ENCODE measurements at regions not wholly inside any gene's neighbourhood (a gene's known extent, or its start where the extent isn't known, plus 50 kb on each side); places are given as distances from the start of the nearest gene placed in this dataset.

GRCh38 chr6:37119387-37119886, 50.5 kb upstream of the PIM1 start:
- no peak for TF ChIP-seq ZBTB1 (tag by site-specific recombination; IDR thresholded peaks at IDR 0.05)
- TF ChIP-seq ZNF514 (tag by site-specific recombination; IDR thresholded peaks at IDR 0.05) = no peak
- TF ChIP-seq ZNF112 (tag by site-specific recombination; IDR thresholded peaks at IDR 0.05) = no peak
- no peak for TF ChIP-seq ZNF670 (tag by site-specific recombination; IDR thresholded peaks at IDR 0.05; ENCODE audit: low read depth)
- no peak for TF ChIP-seq ZNF239 (tag by site-specific recombination; IDR thresholded peaks at IDR 0.05)
- TF ChIP-seq ZNF549 (tag by site-specific recombination; IDR thresholded peaks at IDR 0.05) = no peak
- TF ChIP-seq GLIS2 (tag by site-specific recombination; IDR thresholded peaks at IDR 0.05) = no peak
- TF ChIP-seq ZNF658 (tag by site-specific recombination; IDR thresholded peaks at IDR 0.05) = no peak
- no peak for TF ChIP-seq ZNF48 (tag by site-specific recombination; IDR thresholded peaks at IDR 0.05)
- TF ChIP-seq ZNF488 (tag by site-specific recombination; IDR thresholded peaks at IDR 0.05) = no peak
- TF ChIP-seq ZNF560 (tag by site-specific recombination; IDR thresholded peaks at IDR 0.05; ENCODE audit: borderline replicate concordance) = no peak
- TF ChIP-seq, protein P1, sequence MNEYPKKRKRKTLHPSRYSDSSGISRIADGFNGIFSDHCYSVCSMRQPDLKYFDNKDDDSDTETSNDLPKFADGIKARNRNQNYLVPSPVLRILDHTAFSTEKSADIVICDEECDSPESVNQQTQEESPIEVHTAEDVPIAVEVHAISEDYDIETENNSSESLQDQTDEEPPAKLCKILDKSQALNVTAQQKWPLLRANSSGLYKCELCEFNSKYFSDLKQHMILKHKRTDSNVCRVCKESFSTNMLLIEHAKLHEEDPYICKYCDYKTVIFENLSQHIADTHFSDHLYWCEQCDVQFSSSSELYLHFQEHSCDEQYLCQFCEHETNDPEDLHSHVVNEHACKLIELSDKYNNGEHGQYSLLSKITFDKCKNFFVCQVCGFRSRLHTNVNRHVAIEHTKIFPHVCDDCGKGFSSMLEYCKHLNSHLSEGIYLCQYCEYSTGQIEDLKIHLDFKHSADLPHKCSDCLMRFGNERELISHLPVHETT (tag by site-specific recombination; IDR thresholded peaks at IDR 0.05) = no peak
- TF ChIP-seq SCRT2 (tag by site-specific recombination; IDR thresholded peaks at IDR 0.05) = no peak
- no peak for TF ChIP-seq BCL11B (tag by site-specific recombination; IDR thresholded peaks at IDR 0.05; ENCODE audit: low read depth)
- no peak for TF ChIP-seq ZNF404 (tag by site-specific recombination; IDR thresholded peaks at IDR 0.05)
- no peak for TF ChIP-seq GLI2 (tag by site-specific recombination; IDR thresholded peaks at IDR 0.05; ENCODE audit: borderline replicate concordance, low read depth)
- no peak for TF ChIP-seq ZNF223 (tag by site-specific recombination; IDR thresholded peaks at IDR 0.05)
- TF ChIP-seq ZBTB49 (tag by site-specific recombination; IDR thresholded peaks at IDR 0.05; ENCODE audit: low read depth) = no peak
- no peak for TF ChIP-seq YY1 (tag by site-specific recombination; IDR thresholded peaks at IDR 0.05)
- no peak for TF ChIP-seq ZFP37 (tag by site-specific recombination; IDR thresholded peaks at IDR 0.05)
- Histone ChIP-seq H3K27ac (ENCODE audit: extremely low read depth, low read depth, low read length) (no peak overlapping the region), H3K4me1 (ENCODE audit: control insufficient read depth, insufficient read depth, low read length) (no peaks in the 10 kb centered on the region), H3K36me3 (ENCODE audit: control insufficient read depth in 2 of 2, insufficient read depth in 1 of 2, low read length in 2 of 2) (no peaks in the 10 kb centered on the region), H3K4me3 (ENCODE audit: low read depth, low read length) (no peak overlapping the region), H3K9me3 (ENCODE audit: control insufficient read depth, insufficient read depth, low read depth, low read length) (no peaks in the 10 kb centered on the region)
- ChIA-PET CTCF (interaction anchor here (0.5 to 1.3 kb wide), 3 partner anchors 18 to 86 kb away, joined by 3 to 7 read pairs (median 3); no protein-coding TSS in a partner anchor), POLR2A (interaction anchor here (0.9 kb wide), 1 partner anchor 12 kb away, joined by 6 read pairs; no protein-coding TSS in a partner anchor)
